PC-3 (cell line): ENCODE measurements at regions not wholly inside any gene's neighbourhood (a gene's known extent, or its start where the extent isn't known, plus 50 kb on each side); places are given as distances from the start of the nearest gene placed in this dataset.

Source experiments
- ATAC-seq: fragments of 200-7000 bp; cut with Tn5 transposase; 2 replicates; pipeline ENCODE4 v1.9.1; 2020; ENCODE audit warnings: mild to moderate bottlenecking, moderate library complexity
- BruUV-seq: library from RNA; stranded (reverse); fragments of 400-500 nt; replicated peaks from 2 replicates; lab custom pipeline; 2021; lab: Mats Ljungman, UMichigan
- CTCF ChIA-PET: fragments of 300-600 bp; sonication (Branson Sonifier 250); formaldehyde crosslinking; loops from one replicate; lab custom pipeline; 2022; ENCODE audit warnings: antibody characterized with exemption; lab: Charles Lee
- POLR2A ChIA-PET: fragments of 300-600 bp; sonication (Branson Sonifier 250); formaldehyde crosslinking; loops from one replicate; lab custom pipeline; 2022; ENCODE audit warnings: antibody characterized with exemption; ENCODE audit not compliant: unreplicated experiment; lab: Charles Lee
- DNase-seq: peaks from one replicate; pipeline ENCODE4 v3.0.0-alpha.2; 2015
- H2AFZ ChIP-seq: fragments of 300-600 bp; sonication (generic); 2 replicates; pipeline ENCODE4 v1.6.0; 2016; ENCODE audit warnings: antibody characterized with exemption, low read length
- H3F3A ChIP-seq: fragments of 300-600 bp; sonication (generic); one replicate; pipeline ENCODE4 v1.6.0; 2017; ENCODE audit warnings: antibody characterized with exemption, low read length, control low read depth, mild to moderate bottlenecking; ENCODE audit not compliant: unreplicated experiment
- H3K27ac ChIP-seq: fragments of 300-600 bp; sonication (generic); 2 replicates; pipeline ENCODE4 v1.5.1; 2016; ENCODE audit warnings: mild to moderate bottlenecking, low read length
- H3K27me3 ChIP-seq: fragments of 300-600 bp; sonication (generic); 2 replicates; pipeline ENCODE4 v1.6.1; 2016; ENCODE audit warnings: low read length, mixed read lengths
- H3K36me3 ChIP-seq: fragments of 300-600 bp; sonication (generic); 2 replicates; pipeline ENCODE4 v1.6.1; 2016; ENCODE audit warnings: low read depth, mixed run types, low read length, mixed read lengths
- H3K4me1 ChIP-seq: fragments of 300-600 bp; sonication (generic); 2 replicates; pipeline ENCODE4 v1.5.1; 2016; ENCODE audit warnings: low read length; ENCODE audit not compliant: insufficient read depth
- H3K4me2 ChIP-seq: fragments of 300-600 bp; sonication (generic); 2 replicates; pipeline ENCODE4 v1.6.0; 2016; ENCODE audit warnings: low read length
- H3K4me3 ChIP-seq: fragments of 300-600 bp; sonication (generic); 2 replicates; pipeline ENCODE4 v1.5.1; 2016; ENCODE audit warnings: mild to moderate bottlenecking, low read length, mixed read lengths
- H3K79me2 ChIP-seq: fragments of 300-600 bp; sonication (generic); 2 replicates; pipeline ENCODE4 v1.6.1; 2017; ENCODE audit warnings: low read length, mixed read lengths
- H3K9ac ChIP-seq: fragments of 300-600 bp; sonication (generic); 2 replicates; pipeline ENCODE4 v1.6.0; 2016; ENCODE audit warnings: mild to moderate bottlenecking, low read length
- H3K9me2 ChIP-seq: fragments of 300-600 bp; sonication (generic); replicated peaks from 2 replicates; pipeline ENCODE4 v1.6.1; 2016; ENCODE audit warnings: mixed run types, low read length, mixed read lengths
- H3K9me3 ChIP-seq: fragments of 300-600 bp; sonication (generic); 2 replicates; pipeline ENCODE4 v1.6.1; 2016; ENCODE audit warnings: low read length, mixed read lengths
- H4K20me1 ChIP-seq: fragments of 300-600 bp; sonication (generic); 2 replicates; pipeline ENCODE4 v1.6.1; 2016; ENCODE audit warnings: low read length, mixed read lengths
- CTCF ChIP-seq: fragments of 300-600 bp; sonication (generic); conservative IDR thresholded peaks from 2 replicates; pipeline ENCODE4 v1.5.1; 2017; ENCODE audit warnings: antibody characterized with exemption, low read depth, mild to moderate bottlenecking, low read length
- EZH2 ChIP-seq: fragments of 300-600 bp; sonication (generic); IDR thresholded peaks from one replicate; pipeline ENCODE4 v1.6.1; 2017; ENCODE audit warnings: antibody characterized with exemption, mild to moderate bottlenecking, low read length; ENCODE audit not compliant: unreplicated experiment
- EZH2phosphoT487 ChIP-seq: fragments of 300-600 bp; sonication (generic); IDR thresholded peaks from 2 replicates; pipeline ENCODE4 v1.6.1; 2018; ENCODE audit warnings: mild to moderate bottlenecking, antibody characterized with exemption, low read length, borderline replicate concordance
- intact Hi-C: fragments of 100-400 bp; cut with micrococcal nuclease; formaldehyde crosslinking; loops from 2 replicates; pipeline ENCODE4 v1.9.0; 2023

GRCh38 chr4:74878323-74878722 lies 54.6 kb upstream of the PARM1 start:
- H3K9me3 ChIP-seq, result no peaks in the 10 kb centered on the region
- intact Hi-C loops, result no loop called here
- H3K9ac ChIP-seq, result no peak overlapping the region
- H3K4me2 ChIP-seq, result no peak overlapping the region
- DNase-seq (no peak), ATAC-seq (no peak)
- BruUV-seq, result no TSS peak
- no peaks in the 10 kb centered on the region for H3K9me2 ChIP-seq
- H3K27ac ChIP-seq, result no peak overlapping the region
- no peaks in the 10 kb centered on the region for H3K4me1 ChIP-seq
- H3K27me3 ChIP-seq, result no peaks in the 10 kb centered on the region
- no peak overlapping the region for H3K4me3 ChIP-seq
- no peaks in the 10 kb centered on the region; the same call in 1 of the 2 replicates for H3K36me3 ChIP-seq
- TF ChIP-seq EZH2, result no peak
- no peak for TF ChIP-seq CTCF
- TF ChIP-seq EZH2phosphoT487, result no peak
- ChIA-PET POLR2A (interaction anchor here (0.7 kb wide), 1 partner anchor 541 kb away, joined by 4 read pairs; no protein-coding TSS in a partner anchor), CTCF (no interaction called here)
- no peaks in the 10 kb centered on the region for H4K20me1 ChIP-seq
- no peaks in the 10 kb centered on the region for H3K79me2 ChIP-seq
- H2AFZ ChIP-seq, result no peak overlapping the region
- no peaks in the 10 kb centered on the region for H3F3A ChIP-seq

- Histone ChIP-seq H3F3A (no peaks in the 10 kb centered on the region), H3K9ac (no peak overlapping the region), H3K4me3 (no peak overlapping the region), H3K27ac (no peak overlapping the region), H3K36me3 (no peaks in the 10 kb centered on the region; the same call in 1 of the 2 replicates), H3K27me3 (no peaks in the 10 kb centered on the region), H3K4me2 (no peak overlapping the region), H3K9me2 (no peaks in the 10 kb centered on the region), H3K4me1 (no peaks in the 10 kb centered on the region), H2AFZ (no peak overlapping the region), H4K20me1 (no peaks in the 10 kb centered on the region), H3K9me3 (no peaks in the 10 kb centered on the region), H3K79me2 (no peaks in the 10 kb centered on the region)
- DNase-seq (no peak), ATAC-seq (no peak)
- intact Hi-C loops, result loop anchor here (2.0 kb wide), 1 partner anchor 593 kb away; no protein-coding TSS in a partner anchor
- ChIA-PET CTCF (no interaction called here), POLR2A (no interaction called here)
- no peak for TF ChIP-seq EZH2phosphoT487
- TF ChIP-seq CTCF, result no peak
- TF ChIP-seq EZH2, result no peak
- no TSS peak for BruUV-seq
Observed at GRCh38 chr4:74875451-74875850, 57.5 kb upstream of the PARM1 start.

- intact Hi-C loops, result loop anchor here (2.0 kb wide), 1 partner anchor 594 kb away; no protein-coding TSS in a partner anchor
- Histone ChIP-seq H3K27ac (no peak overlapping the region), H3K9me3 (no peaks in the 10 kb centered on the region), H3K27me3 (no peaks in the 10 kb centered on the region), H3K79me2 (no peaks in the 10 kb centered on the region), H3K9me2 (no peaks in the 10 kb centered on the region), H3F3A (no peaks in the 10 kb centered on the region), H3K4me3 (no peak overlapping the region), H3K4me2 (no peak overlapping the region), H4K20me1 (no peaks in the 10 kb centered on the region), H3K4me1 (no peaks in the 10 kb centered on the region), H2AFZ (peak overlapping the region; percentile 38; the same call in 1 of the 2 replicates), H3K36me3 (no peaks in the 10 kb centered on the region; the same call in 1 of the 2 replicates), H3K9ac (no peak overlapping the region)
- CTCF ChIA-PET, result interaction anchor here (1.4 kb wide), 1 partner anchor 60 kb away, joined by 3 read pairs; no protein-coding TSS in a partner anchor
- no TSS peak for BruUV-seq
- peak; percentile 80 for DNase-seq
- POLR2A ChIA-PET, result no interaction called here
- TF ChIP-seq CTCF (peak; percentile 81), EZH2 (no peak)
- peak; percentile 83 for ATAC-seq
Observed at GRCh38 chr4:74874753-74875367, 58.1 kb upstream of the PARM1 start.
